Suprapubic skin (tissue), 4 donors: ENCODE measurements at regions not wholly inside any gene's neighbourhood (a gene's known extent, or its start where the extent isn't known, plus 50 kb on each side); places are given as distances from the start of the nearest gene placed in this dataset.

ENCODE experiments used
- DNase-seq, 2 donors: peaks; one replicate each; pipeline ENCODE4 v3.0.0-alpha.2; 2019; ENCODE audit warnings: low spot score in 2 of 2
- H3K27ac ChIP-seq: fragments of 200-600 bp; sonication (generic); one replicate; pipeline ENCODE4 v1.5.1; 2019
- H3K27me3 ChIP-seq: fragments of 200-600 bp; sonication (generic); one replicate; pipeline ENCODE4 v1.5.1; 2019
- H3K36me3 ChIP-seq: fragments of 200-600 bp; sonication (generic); one replicate; pipeline ENCODE4 v1.5.1; 2019
- H3K4me1 ChIP-seq: fragments of 200-600 bp; sonication (generic); one replicate; pipeline ENCODE4 v1.5.1; 2019
- H3K4me3 ChIP-seq: fragments of 200-600 bp; sonication (generic); one replicate; pipeline ENCODE4 v1.5.1; 2019; ENCODE audit warnings: mild to moderate bottlenecking
- H3K9me3 ChIP-seq: fragments of 200-600 bp; sonication (generic); one replicate; pipeline ENCODE4 v1.5.1; 2019
- CTCF ChIP-seq, 2 donors: fragments of 200-600 bp in 1 of 2; fragments of 450-650 bp in 1 of 2; sonication (generic) in 1 of 2; IDR thresholded peaks; one replicate each; pipeline ENCODE4 v1.5.1; 2016 to 2019; ENCODE audit warnings: antibody characterized with exemption in 2 of 2, mild to moderate bottlenecking in 1 of 2, moderate library complexity in 1 of 2
- EP300 ChIP-seq: sonication (generic); formaldehyde crosslinking; IDR thresholded peaks from one replicate; pipeline ENCODE4 v1.6.1; 2017; ENCODE audit warnings: antibody characterized with exemption
- POLR2A ChIP-seq, 2 donors: fragments of 450-650 bp; IDR thresholded peaks; one replicate each; pipeline ENCODE4 v1.6.1; 2017; ENCODE audit warnings: antibody characterized with exemption in 2 of 2, mild to moderate bottlenecking in 2 of 2, moderate library complexity in 2 of 2
- POLR2AphosphoS5 ChIP-seq, 3 donors: sonication (generic); formaldehyde crosslinking; IDR thresholded peaks; one replicate each; pipeline ENCODE4 v1.6.1; 2017; ENCODE audit warnings: antibody characterized with exemption in 3 of 3
- WGBS: methylation state at CpG from one replicate; pipeline ENCODE4 v1.1.5; 2018; 5-methylcytosine and 5-hydroxymethylcytosine counted together

DNA sequence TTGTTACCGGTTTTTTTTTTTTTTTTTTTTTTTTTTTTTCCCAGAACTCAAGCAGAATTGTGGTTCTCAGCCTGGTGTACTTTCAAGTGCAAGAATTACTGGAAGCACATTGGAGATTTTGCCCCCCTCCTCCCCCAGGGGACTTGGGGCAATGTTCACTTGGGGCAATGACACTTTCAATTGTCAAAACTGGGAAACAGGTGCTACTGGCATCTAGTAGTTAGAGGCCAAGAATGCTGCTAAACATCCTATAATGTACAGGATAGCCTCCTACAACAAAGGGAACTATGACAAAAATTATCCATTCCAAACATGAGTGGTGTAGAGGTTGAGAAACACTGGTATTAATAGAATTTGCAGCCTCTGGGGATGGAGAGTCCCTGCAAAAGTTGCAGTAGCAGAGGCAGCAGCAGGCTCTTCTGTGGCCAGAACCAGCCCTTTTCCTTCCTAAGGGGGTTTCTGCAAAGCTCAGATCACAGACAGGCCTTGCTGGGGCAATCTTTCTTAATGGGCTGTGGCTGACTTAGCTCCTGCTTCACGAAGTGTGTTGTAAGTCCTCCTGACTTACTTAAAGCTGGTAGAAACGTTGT lies 144.3 kb upstream of the MRPS22 start:
- Histone ChIP-seq H3K27ac (no peak overlapping the region), H3K27me3 (no peaks in the 10 kb centered on the region), H3K4me1 (no peaks in the 10 kb centered on the region), H3K4me3 (no peak overlapping the region), H3K9me3 (peaks cover 5% of the 10 kb centered on the region), H3K36me3 (no peaks in the 10 kb centered on the region)
- TF ChIP-seq POLR2A (IDR thresholded peaks at IDR 0.05) (no peak), EP300 (no peak), POLR2AphosphoS5 (IDR thresholded peaks at IDR 0.05) (no peak), CTCF (IDR thresholded peaks at IDR 0.05) (no peak)
- DNase-seq = no peak
- WGBS = 43% methylated on average over 3 of the region's 3 CpGs

DNA sequence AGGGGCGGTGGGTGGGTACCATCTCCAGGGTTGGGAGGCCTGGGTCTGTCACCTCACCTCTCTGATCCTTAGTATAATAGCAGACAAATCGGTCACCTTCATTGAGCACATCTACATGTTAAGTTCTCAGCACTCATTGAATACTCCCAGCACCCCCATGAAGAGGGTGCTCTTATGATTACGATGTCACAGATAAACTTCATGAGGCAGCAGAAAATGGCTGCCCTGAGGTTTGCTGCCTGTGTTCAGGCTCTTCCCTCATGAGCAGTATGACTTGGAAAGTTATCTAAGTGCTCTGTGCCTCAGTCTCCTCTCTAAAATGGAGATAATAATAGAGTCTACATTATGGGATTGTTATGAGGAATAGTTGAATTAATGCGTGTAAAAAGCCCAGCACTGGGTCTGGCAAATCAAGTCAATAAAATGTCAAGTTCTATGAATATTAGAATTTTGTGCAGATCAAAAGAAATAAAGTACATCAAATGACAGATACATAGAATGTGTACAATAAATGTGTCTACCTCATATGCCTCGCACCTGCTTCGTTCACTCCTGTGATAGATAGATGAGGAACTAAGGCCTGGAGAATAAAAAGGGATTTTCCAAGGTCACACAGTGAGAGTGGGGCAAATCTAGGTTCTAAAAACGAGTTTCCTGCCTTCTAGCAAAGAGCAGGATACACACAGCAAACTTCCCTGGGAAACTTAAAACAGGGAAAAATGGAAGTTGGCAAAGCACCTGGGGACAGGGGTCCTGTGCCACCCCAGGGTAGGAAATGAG lies 142.2 kb upstream of the MRPS22 start:
- Histone ChIP-seq H3K27me3 (no peaks in the 10 kb centered on the region), H3K4me1 (no peaks in the 10 kb centered on the region), H3K9me3 (no peaks in the 10 kb centered on the region), H3K36me3 (no peaks in the 10 kb centered on the region), H3K4me3 (no peak overlapping the region), H3K27ac (no peak overlapping the region)
- WGBS = 89% methylated on average over 7 of the region's 7 CpGs
- no peak for DNase-seq
- TF ChIP-seq POLR2A (IDR thresholded peaks at IDR 0.05) = no peak
- TF ChIP-seq EP300 = no peak
- TF ChIP-seq CTCF (IDR thresholded peaks at IDR 0.05) = no peak
- TF ChIP-seq POLR2AphosphoS5 (IDR thresholded peaks at IDR 0.05) = no peak

GRCh38 chr3:139202226-139202958 lies 141.4 kb upstream of the MRPS22 start:
- H3K36me3 ChIP-seq = no peaks in the 10 kb centered on the region
- 59% methylated on average over 5 of the region's 5 CpGs for WGBS
- no peak overlapping the region for H3K27ac ChIP-seq
- no peaks in the 10 kb centered on the region for H3K27me3 ChIP-seq
- DNase-seq = no peak
- H3K9me3 ChIP-seq = no peaks in the 10 kb centered on the region
- no peak overlapping the region for H3K4me3 ChIP-seq
- TF ChIP-seq POLR2AphosphoS5 (IDR thresholded peaks at IDR 0.05) (no peak), EP300 (no peak), CTCF (IDR thresholded peaks at IDR 0.05) (no peak), POLR2A (IDR thresholded peaks at IDR 0.05) (no peak)
- H3K4me1 ChIP-seq = no peaks in the 10 kb centered on the region

DNA sequence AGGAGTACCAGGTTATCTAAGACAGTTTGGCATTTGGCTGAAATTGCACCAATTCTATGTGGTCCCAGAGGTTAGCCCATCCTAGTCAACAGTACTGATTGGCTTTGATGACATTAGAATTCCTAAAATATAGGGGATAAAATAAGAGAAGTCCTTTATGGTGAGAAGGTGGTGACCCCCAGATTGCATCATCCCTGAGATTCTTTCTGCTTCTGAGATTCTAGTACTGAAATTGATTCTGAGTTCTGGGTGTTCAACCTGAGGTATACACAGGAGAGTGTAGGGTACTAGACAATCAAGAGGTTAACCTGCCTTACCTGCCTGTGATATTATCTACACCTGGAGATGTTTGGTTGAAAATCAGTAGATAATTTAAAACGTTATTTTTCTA lies 140.9 kb upstream of the MRPS22 start:
- no peaks in the 10 kb centered on the region for H3K27me3 ChIP-seq
- WGBS = 62% methylated on average over 1 of the region's 1 CpG
- H3K4me1 ChIP-seq = no peaks in the 10 kb centered on the region
- no peak for TF ChIP-seq POLR2AphosphoS5 (IDR thresholded peaks at IDR 0.05)
- TF ChIP-seq POLR2A (IDR thresholded peaks at IDR 0.05) = no peak
- no peak for TF ChIP-seq CTCF (IDR thresholded peaks at IDR 0.05)
- no peak for TF ChIP-seq EP300
- H3K36me3 ChIP-seq = no peaks in the 10 kb centered on the region
- DNase-seq = no peak
- H3K9me3 ChIP-seq = no peaks in the 10 kb centered on the region
- no peak overlapping the region for H3K4me3 ChIP-seq
- no peak overlapping the region for H3K27ac ChIP-seq

GRCh38 chr3:139203752-139204151 lies 140.1 kb upstream of the MRPS22 start:
- no peaks in the 10 kb centered on the region for H3K4me1 ChIP-seq
- WGBS = no CpG with 5 or more reads among the region's 2 CpGs
- H3K27ac ChIP-seq = no peak overlapping the region
- H3K9me3 ChIP-seq = no peaks in the 10 kb centered on the region
- no peak for TF ChIP-seq POLR2AphosphoS5 (IDR thresholded peaks at IDR 0.05)
- no peak for TF ChIP-seq CTCF (IDR thresholded peaks at IDR 0.05)
- TF ChIP-seq POLR2A (IDR thresholded peaks at IDR 0.05) = no peak
- no peak for TF ChIP-seq EP300
- no peaks in the 10 kb centered on the region for H3K36me3 ChIP-seq
- H3K4me3 ChIP-seq = no peak overlapping the region
- no peak for DNase-seq
- no peaks in the 10 kb centered on the region for H3K27me3 ChIP-seq
